Activated B cell treated with CpG ODN at 0.5 μM for 24 hours (primary cell): ENCODE measurements at regions not wholly inside any gene's neighbourhood (a gene's known extent, or its start where the extent isn't known, plus 50 kb on each side); places are given as distances from the start of the nearest gene placed in this dataset.

Experiments
- ATAC-seq: fragments of 200-7000 bp; cut with Tn5 transposase; one replicate; pipeline ENCODE4 v1.10.0; 2021; ENCODE audit warnings: low read depth, mild to moderate bottlenecking, moderate library complexity
- CTCF ChIA-PET: fragments of 350-600 bp; sonication (Branson Sonifier 250); formaldehyde crosslinking; loops from one replicate; lab custom pipeline; 2021; ENCODE audit warnings: antibody characterized with exemption; lab: Charles Lee
- POLR2A ChIA-PET: fragments of 350-600 bp; sonication (Branson Sonifier 250); formaldehyde crosslinking; loops from one replicate; lab custom pipeline; 2021; ENCODE audit warnings: antibody characterized with exemption; lab: Charles Lee
- DNase-seq: peaks from one replicate; pipeline ENCODE4 v3.0.0; 2022
- H3K27ac Mint-ChIP-seq: one replicate; pipeline ENCODE4 v1.8.0; 2020; ENCODE audit warnings: mixed read lengths
- H3K27me3 Mint-ChIP-seq: one replicate; pipeline ENCODE4 v1.8.0; 2021; ENCODE audit warnings: mixed read lengths
- H3K36me3 Mint-ChIP-seq: one replicate; pipeline ENCODE4 v1.8.0; 2021; ENCODE audit warnings: low read depth, mixed read lengths
- H3K4me1 Mint-ChIP-seq: one replicate; pipeline ENCODE4 v1.8.0; 2021; ENCODE audit warnings: mixed read lengths
- H3K4me3 Mint-ChIP-seq: one replicate; pipeline ENCODE4 v1.8.0; 2020; ENCODE audit warnings: mild to moderate bottlenecking, mixed read lengths
- H3K9me3 Mint-ChIP-seq: one replicate; pipeline ENCODE4 v1.8.0; 2020; ENCODE audit warnings: mixed read lengths
- intact Hi-C: fragments of 100-400 bp; cut with micrococcal nuclease; formaldehyde crosslinking; loops from one replicate; pipeline ENCODE4 v1.15.1; 2024
- TF ChIP-seq, protein P1 (sequence below): fragments of 200-600 bp; IDR thresholded peaks from one replicate; pipeline ENCODE4 v1.8.0; 2022; ENCODE audit warnings: antibody characterized with exemption, mild to moderate bottlenecking

DNA sequence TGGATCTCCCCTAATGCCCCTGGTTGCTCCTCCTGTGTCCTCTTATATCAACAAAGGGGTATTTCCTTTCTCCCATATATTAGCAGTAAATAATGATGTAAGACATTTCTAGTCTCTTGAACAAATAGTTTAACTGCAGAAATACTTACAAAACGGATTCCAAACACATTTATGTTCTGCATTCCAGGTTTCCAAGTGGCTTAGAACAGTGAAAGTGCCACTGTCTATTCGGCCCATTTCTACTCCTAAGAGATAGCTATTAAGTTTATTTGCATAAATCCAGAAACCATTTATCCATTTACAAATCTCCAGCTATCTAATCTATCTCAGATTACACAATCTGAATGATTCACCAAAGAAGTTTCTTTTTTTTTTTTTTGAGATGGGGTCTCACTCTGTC is 55.8 kb upstream of the FRMD4B start:
- H3K27me3 Mint-ChIP-seq: no peaks in the 10 kb centered on the region
- H3K4me1 Mint-ChIP-seq: peaks cover 2% of the 10 kb centered on the region
- H3K27ac Mint-ChIP-seq: no peak overlapping the region
- DNase-seq: no peak
- no peak overlapping the region for H3K4me3 Mint-ChIP-seq
- ChIA-PET POLR2A (no interaction called here), CTCF (no interaction called here)
- no peaks in the 10 kb centered on the region for H3K36me3 Mint-ChIP-seq
- no peak for ATAC-seq
- peaks cover 8% of the 10 kb centered on the region for H3K9me3 Mint-ChIP-seq
- TF ChIP-seq, protein P1, sequence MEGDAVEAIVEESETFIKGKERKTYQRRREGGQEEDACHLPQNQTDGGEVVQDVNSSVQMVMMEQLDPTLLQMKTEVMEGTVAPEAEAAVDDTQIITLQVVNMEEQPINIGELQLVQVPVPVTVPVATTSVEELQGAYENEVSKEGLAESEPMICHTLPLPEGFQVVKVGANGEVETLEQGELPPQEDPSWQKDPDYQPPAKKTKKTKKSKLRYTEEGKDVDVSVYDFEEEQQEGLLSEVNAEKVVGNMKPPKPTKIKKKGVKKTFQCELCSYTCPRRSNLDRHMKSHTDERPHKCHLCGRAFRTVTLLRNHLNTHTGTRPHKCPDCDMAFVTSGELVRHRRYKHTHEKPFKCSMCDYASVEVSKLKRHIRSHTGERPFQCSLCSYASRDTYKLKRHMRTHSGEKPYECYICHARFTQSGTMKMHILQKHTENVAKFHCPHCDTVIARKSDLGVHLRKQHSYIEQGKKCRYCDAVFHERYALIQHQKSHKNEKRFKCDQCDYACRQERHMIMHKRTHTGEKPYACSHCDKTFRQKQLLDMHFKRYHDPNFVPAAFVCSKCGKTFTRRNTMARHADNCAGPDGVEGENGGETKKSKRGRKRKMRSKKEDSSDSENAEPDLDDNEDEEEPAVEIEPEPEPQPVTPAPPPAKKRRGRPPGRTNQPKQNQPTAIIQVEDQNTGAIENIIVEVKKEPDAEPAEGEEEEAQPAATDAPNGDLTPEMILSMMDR: no peak
- intact Hi-C loops: no loop called here

DNA sequence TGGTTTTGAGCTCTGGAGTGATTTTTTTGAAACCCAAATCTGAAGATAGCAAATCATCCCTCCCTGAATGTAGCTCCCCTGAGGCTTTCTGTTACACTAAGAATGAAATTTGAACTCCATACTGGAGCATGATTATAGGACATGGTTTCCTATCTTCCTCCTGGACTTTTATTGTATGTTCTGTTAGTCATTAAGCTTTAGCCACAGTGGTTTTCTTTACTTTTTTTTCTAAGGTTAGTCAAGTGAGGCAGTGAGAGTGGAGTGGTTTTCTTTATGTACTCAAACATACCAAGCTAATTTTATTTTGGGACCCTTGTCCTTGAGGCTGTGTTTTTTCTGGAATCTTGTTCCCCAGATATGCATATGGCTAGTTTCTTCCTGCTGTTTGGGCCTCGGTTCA is 55.2 kb upstream of the FRMD4B start:
- ATAC-seq (no peak), DNase-seq (no peak)
- no peaks in the 10 kb centered on the region for H3K36me3 Mint-ChIP-seq
- TF ChIP-seq, protein P1: no peak
- intact Hi-C loops: no loop called here
- ChIA-PET CTCF (no interaction called here), POLR2A (no interaction called here)
- H3K9me3 Mint-ChIP-seq: peaks cover 8% of the 10 kb centered on the region
- no peak overlapping the region for H3K4me3 Mint-ChIP-seq
- H3K27me3 Mint-ChIP-seq: no peaks in the 10 kb centered on the region
- H3K4me1 Mint-ChIP-seq: peaks cover 2% of the 10 kb centered on the region
- no peak overlapping the region for H3K27ac Mint-ChIP-seq

DNA sequence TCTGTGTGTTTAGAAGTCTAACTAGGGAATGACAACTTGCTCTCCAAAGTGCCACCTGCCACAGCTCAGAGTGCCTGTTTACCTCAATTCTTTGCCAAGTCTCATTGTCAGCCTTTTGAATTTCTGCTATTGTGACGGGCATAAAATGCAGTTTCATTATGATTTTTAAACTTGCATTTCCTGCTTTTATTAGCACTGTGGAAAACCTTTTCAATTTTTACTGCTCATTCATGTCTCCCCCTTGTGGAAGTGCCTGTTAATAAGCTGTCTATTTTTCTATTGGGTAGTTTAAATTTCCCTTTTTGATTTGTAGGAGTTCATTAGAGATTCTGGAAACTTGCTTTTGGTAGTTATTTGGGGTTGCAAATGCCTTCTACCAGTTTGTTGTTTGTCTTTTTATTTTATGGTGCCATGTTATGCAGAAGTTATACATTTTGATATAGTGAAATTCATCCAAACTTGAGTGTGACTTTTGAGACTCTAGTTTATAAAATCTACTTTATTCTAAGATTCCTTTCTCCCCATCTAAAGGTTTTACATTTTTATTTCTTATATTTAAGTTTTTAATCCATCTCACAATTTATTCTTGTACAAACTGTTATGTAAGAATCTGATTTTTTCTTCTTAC is 53.9 kb upstream of the FRMD4B start:
- Mint-ChIP-seq H3K36me3 (no peaks in the 10 kb centered on the region), H3K27me3 (no peaks in the 10 kb centered on the region), H3K9me3 (peaks cover 8% of the 10 kb centered on the region), H3K4me3 (no peak overlapping the region), H3K4me1 (peaks cover 2% of the 10 kb centered on the region), H3K27ac (no peak overlapping the region)
- ChIA-PET POLR2A (no interaction called here), CTCF (interaction anchor here (1.3 kb wide), 1 partner anchor 278 kb away, joined by 5 read pairs; no protein-coding TSS in a partner anchor)
- no peak for DNase-seq
- intact Hi-C loops: loop anchor here (1.0 kb wide), 1 partner anchor 278 kb away; no protein-coding TSS in a partner anchor
- TF ChIP-seq, protein P1: no peak
- no peak for ATAC-seq

DNA sequence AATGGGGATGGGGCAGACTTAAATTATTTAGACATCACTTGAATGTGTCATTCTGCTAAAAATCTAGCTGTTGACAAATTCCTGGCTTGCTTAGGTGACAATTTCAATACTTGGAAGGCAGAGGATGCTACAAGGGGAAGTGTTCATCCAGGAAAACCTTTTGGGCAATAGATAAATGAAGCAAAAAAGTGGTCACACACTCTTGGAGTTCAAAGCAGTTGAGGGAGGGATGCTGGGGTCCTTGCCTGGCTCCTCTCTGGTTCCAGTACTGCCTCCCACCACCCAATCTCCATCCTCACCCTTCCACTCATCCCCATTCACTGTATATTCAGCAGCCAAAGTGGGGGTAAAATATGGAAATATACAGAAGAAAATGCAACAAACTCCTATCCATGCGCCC is 52.6 kb upstream of the FRMD4B start:
- Mint-ChIP-seq H3K4me1 (peaks cover 2% of the 10 kb centered on the region), H3K36me3 (no peaks in the 10 kb centered on the region), H3K9me3 (no peaks in the 10 kb centered on the region), H3K27ac (no peak overlapping the region), H3K27me3 (no peaks in the 10 kb centered on the region), H3K4me3 (no peak overlapping the region)
- DNase-seq: no peak
- ChIA-PET CTCF (no interaction called here), POLR2A (no interaction called here)
- TF ChIP-seq, protein P1: no peak
- intact Hi-C loops: no loop called here
- no peak for ATAC-seq

GRCh38 chr3:69435274-69436265 is 49.7 kb upstream of the FRMD4B start:
- no peaks in the 10 kb centered on the region for H3K27me3 Mint-ChIP-seq
- ATAC-seq: no peak
- H3K36me3 Mint-ChIP-seq: no peaks in the 10 kb centered on the region
- POLR2A ChIA-PET: no interaction called here
- no peaks in the 10 kb centered on the region for H3K9me3 Mint-ChIP-seq
- CTCF ChIA-PET: no interaction called here
- H3K27ac Mint-ChIP-seq: no peak overlapping the region
- intact Hi-C loops: no loop called here
- peaks cover 2% of the 10 kb centered on the region for H3K4me1 Mint-ChIP-seq
- no peak for DNase-seq
- TF ChIP-seq, protein P1: no peak
- H3K4me3 Mint-ChIP-seq: no peak overlapping the region
